ENCODE measurements at regions not wholly inside any gene's neighbourhood (a gene's known extent, or its start where the extent isn't known, plus 50 kb on each side); places are given as distances from the start of the nearest gene placed in this dataset.

DNA sequence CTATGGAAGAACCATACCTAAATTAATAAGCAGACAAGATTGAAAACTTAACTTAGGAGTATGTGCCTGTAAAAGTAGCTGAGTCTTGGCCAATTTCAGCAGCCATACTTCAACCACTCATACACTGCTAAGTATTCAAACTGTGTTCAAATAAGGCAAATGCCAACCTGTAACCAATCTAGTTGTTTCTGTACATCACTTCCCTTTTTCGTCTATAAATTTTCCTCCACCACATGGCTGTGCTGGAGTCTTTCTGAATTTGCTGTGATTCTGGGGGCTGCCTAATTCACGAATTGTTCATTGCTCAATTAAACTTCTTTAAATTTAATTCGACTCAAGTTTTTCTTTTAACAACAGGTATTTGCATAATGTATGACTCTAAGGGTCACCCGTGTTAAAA, 184.4 kb downstream of the PLK2 start:
- no peaks in the 10 kb centered on the region for H3K27me3 ChIP-seq
- no peaks in the 10 kb centered on the region for H3K9me3 ChIP-seq
- no peaks in the 10 kb centered on the region for H3K36me3 ChIP-seq
- 56 to 80% methylated on average over 4 of the region's 4 CpGs for WGBS, 2 donors
- DNase-seq (no peak), ATAC-seq (ENCODE audit: low FRiP score in 2 of 2) (no peak)
- H3K27ac ChIP-seq = no peak overlapping the region
- no peak overlapping the region for H3K4me3 ChIP-seq
- TF ChIP-seq POLR2AphosphoS5 (IDR thresholded peaks at IDR 0.05) (no peak), EP300 (IDR thresholded peaks at IDR 0.05) (no peak), POLR2A (IDR thresholded peaks at IDR 0.05) (no peak)
- TF ChIP-seq, protein P1, sequence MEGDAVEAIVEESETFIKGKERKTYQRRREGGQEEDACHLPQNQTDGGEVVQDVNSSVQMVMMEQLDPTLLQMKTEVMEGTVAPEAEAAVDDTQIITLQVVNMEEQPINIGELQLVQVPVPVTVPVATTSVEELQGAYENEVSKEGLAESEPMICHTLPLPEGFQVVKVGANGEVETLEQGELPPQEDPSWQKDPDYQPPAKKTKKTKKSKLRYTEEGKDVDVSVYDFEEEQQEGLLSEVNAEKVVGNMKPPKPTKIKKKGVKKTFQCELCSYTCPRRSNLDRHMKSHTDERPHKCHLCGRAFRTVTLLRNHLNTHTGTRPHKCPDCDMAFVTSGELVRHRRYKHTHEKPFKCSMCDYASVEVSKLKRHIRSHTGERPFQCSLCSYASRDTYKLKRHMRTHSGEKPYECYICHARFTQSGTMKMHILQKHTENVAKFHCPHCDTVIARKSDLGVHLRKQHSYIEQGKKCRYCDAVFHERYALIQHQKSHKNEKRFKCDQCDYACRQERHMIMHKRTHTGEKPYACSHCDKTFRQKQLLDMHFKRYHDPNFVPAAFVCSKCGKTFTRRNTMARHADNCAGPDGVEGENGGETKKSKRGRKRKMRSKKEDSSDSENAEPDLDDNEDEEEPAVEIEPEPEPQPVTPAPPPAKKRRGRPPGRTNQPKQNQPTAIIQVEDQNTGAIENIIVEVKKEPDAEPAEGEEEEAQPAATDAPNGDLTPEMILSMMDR (IDR thresholded peaks at IDR 0.05) = no peak
- peaks cover 0 to 8% (median 0%) of the 10 kb centered on the region in 4 donors for H3K4me1 ChIP-seq

DNA sequence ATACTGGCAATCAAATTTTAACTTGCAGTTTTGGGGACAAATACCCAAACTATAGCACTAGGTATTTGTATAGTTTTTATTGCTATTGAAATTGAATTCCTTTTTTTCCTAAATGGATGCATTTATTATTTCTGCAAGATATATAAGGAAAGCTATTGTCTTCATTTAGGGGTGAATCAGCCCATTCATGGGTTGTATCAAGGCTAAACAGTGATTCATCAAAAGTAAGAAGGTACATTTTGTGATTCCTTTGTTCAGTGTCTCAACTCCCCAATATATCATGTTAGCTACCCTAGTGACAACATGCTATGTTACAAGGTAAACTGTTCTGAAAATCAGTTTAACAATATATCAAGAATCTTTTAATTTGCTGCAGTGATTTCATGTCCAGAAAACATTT, 185.7 kb downstream of the PLK2 start:
- no peak for TF ChIP-seq EP300 (IDR thresholded peaks at IDR 0.05)
- H3K4me3 ChIP-seq = no peak overlapping the region
- peaks cover 0 to 8% (median 0%) of the 10 kb centered on the region in 4 donors for H3K4me1 ChIP-seq
- no peaks in the 10 kb centered on the region for H3K27me3 ChIP-seq
- H3K27ac ChIP-seq = no peak overlapping the region
- H3K9me3 ChIP-seq = no peaks in the 10 kb centered on the region
- H3K36me3 ChIP-seq = no peaks in the 10 kb centered on the region
- DNase-seq (no peak), ATAC-seq (ENCODE audit: low FRiP score in 2 of 2) (no peak)

DNA sequence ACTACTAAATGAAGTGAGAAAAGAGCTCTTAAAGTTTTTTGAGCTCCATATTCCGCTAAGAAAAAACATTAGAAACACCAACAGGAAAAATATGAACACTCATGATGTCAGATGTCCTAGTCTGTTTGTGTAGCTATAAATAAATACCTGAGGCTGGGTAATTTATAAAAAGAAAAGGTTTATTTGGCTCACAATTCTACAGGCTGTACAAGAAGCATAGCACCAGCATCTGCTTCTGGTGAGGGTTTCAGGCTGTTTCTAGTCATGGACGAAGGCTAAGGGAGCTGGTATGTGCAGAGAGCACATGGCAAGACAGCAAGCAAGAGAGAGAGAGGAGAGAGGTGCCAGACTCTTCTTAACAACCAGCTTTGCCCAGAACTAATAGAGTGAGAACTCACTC, 186.2 kb downstream of the PLK2 start:
- no peaks in the 10 kb centered on the region for H3K9me3 ChIP-seq
- H3K36me3 ChIP-seq = no peaks in the 10 kb centered on the region
- no peak for ATAC-seq (ENCODE audit: low FRiP score in 2 of 2)
- H3K4me3 ChIP-seq = no peak overlapping the region
- 33 to 47% methylated on average over 2 of the region's 2 CpGs for WGBS, 2 donors
- DNase-seq = no peak
- no peak overlapping the region for H3K27ac ChIP-seq
- peaks cover 0 to 8% (median 0%) of the 10 kb centered on the region in 4 donors for H3K4me1 ChIP-seq
- H3K27me3 ChIP-seq = no peaks in the 10 kb centered on the region
- TF ChIP-seq, protein P1 (IDR thresholded peaks at IDR 0.05) = no peak
- TF ChIP-seq POLR2A (IDR thresholded peaks at IDR 0.05) = no peak
- no peak for TF ChIP-seq POLR2AphosphoS5 (IDR thresholded peaks at IDR 0.05)
- no peak for TF ChIP-seq EP300 (IDR thresholded peaks at IDR 0.05)

DNA sequence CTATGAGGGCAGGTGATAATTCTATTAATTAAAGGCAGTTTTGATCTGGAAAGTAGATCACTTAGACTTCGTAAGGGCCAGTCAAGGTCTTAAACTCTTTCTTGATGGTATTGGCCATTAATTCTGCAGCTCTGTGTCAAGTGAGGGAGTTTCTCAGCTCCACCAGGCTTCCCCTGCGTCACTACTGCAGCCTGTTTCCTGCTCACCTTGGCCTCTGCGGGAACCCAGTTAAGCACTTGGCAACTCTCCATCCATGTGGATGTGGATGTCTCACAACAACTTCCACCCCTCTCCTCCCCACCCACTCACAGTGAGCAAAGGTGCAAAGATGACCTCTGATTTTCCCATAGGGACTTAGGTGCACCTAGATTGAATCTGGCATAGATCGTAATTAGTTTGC, 191.6 kb downstream of the PLK2 start:
- Histone ChIP-seq H3K27ac (no peak overlapping the region), H3K4me1 (no peaks in the 10 kb centered on the region), H3K4me3 (no peak overlapping the region), H3K27me3 (no peaks in the 10 kb centered on the region), H3K9me3 (no peaks in the 10 kb centered on the region), H3K36me3 (no peaks in the 10 kb centered on the region)
- DNase-seq (no peak), ATAC-seq (ENCODE audit: low FRiP score in 2 of 2) (no peak)
- 70 to 72% methylated on average over 4 of the region's 4 CpGs for WGBS, 2 donors
- TF ChIP-seq POLR2A (IDR thresholded peaks at IDR 0.05) (no peak), POLR2AphosphoS5 (IDR thresholded peaks at IDR 0.05) (no peak)

DNA sequence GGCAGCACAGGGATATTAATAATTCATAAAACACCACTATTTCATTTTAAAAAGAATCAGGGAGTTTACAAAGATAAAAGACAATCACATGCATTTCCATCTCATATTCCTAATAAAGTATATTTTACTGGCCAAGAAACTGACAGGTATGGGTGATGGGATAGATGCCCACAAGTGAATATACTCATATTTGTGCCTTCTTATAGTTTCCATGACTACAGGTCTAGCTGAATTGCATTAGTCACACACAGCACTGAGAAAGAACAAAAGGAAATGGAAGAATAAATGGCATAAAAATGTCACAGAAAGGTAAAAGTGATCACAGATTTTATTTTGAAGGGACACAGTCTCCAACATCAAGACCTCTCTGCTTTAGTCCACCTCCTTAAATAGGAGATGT, 193.5 kb downstream of the PLK2 start:
- no peak overlapping the region for H3K4me3 ChIP-seq
- no peaks in the 10 kb centered on the region for H3K9me3 ChIP-seq
- TF ChIP-seq POLR2AphosphoS5 (IDR thresholded peaks at IDR 0.05) (no peak), EP300 (IDR thresholded peaks at IDR 0.05) (no peak)
- TF ChIP-seq, protein P1 (IDR thresholded peaks at IDR 0.05) = no peak

DNA sequence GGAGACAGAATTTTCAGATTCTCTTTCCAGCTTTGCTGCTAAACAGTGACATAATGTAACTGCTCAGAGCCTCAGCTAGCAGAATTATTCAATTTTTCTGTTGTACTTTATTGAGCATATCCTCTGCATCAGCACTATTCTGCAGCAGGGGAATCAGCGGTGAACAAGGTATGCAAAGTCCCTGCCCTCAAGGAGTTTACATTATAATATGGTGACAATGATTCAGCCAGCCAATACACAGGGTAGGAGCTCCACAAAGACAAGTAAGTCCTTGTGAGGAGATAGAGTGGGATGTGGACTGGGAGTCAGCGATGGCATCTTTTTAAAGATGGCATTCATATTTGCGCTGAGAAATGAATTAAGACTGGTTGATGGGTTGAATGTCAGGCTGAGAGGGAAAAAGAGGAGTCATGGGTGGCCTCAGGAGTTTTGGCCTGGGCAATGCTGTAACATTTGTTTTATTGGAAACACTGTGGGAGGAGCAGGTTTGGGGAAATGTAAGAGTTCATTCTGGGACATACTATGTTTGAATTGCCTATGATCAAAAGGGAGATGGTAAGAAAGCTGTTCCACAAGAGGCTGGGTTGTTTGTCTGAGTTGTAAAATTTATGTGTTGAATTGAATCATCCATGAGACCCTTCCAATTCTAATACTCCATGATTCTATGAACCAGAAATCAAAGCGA, 194.5 kb downstream of the PLK2 start:
- Histone ChIP-seq H3K4me1 (peaks cover 0 to 2% (median 0%) of the 10 kb centered on the region in 4 donors), H3K4me3 (no peak overlapping the region), H3K27me3 (no peaks in the 10 kb centered on the region), H3K9me3 (no peaks in the 10 kb centered on the region), H3K36me3 (no peaks in the 10 kb centered on the region), H3K27ac (no peak overlapping the region)
- WGBS, 2 donors = 94 to 97% methylated on average over 4 of the region's 4 CpGs
- no peak for TF ChIP-seq POLR2AphosphoS5 (IDR thresholded peaks at IDR 0.05)
- TF ChIP-seq POLR2A (IDR thresholded peaks at IDR 0.05) = no peak
- TF ChIP-seq, protein P1 (IDR thresholded peaks at IDR 0.05) = no peak
- TF ChIP-seq EP300 (IDR thresholded peaks at IDR 0.05) = no peak
- ATAC-seq (ENCODE audit: low FRiP score in 2 of 2) (no peak), DNase-seq (no peak)

More for the DNA sequence above, 193.5 kb downstream of the PLK2 start:
- Histone ChIP-seq H3K36me3 (no peaks in the 10 kb centered on the region), H3K27ac (no peak overlapping the region), H3K4me1 (peaks cover 0 to 2% (median 0%) of the 10 kb centered on the region in 4 donors), H3K27me3 (no peaks in the 10 kb centered on the region)
- ATAC-seq (ENCODE audit: low FRiP score in 2 of 2) (no peak), DNase-seq (no peak)
